Renal cortical epithelial cell (primary cell): ENCODE measurements at regions not wholly inside any gene's neighbourhood (a gene's known extent, or its start where the extent isn't known, plus 50 kb on each side); places are given as distances from the start of the nearest gene placed in this dataset.
"Not testable (repeated sequence)": the region's sequence is repeated elsewhere in the genome, so short reads cannot be mapped to it uniquely, and the experiment has no call there.

Experiments
- DNase-seq: peaks from one replicate; pipeline ENCODE4 v3.0.0-alpha.2; 2011; ENCODE audit warnings: low read depth

DNA sequence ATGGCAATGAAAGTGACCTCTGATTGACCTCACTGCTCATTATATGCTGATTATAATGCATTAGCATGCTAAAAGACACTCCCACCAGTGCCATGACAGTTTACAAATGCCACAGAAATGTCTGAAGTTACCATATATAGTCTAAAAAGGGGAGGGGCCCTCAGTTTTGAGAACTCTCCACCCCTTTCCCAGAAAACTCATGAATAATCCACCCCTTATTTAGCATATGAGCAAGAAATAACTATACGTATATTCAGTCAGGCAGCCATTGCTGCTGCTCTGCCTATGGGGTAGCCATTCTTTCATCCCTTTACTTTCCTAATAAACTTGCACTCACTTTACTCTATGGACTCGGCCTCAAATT is 163.1 kb downstream of the ESM1 start:
- DNase-seq: no peak

DNA sequence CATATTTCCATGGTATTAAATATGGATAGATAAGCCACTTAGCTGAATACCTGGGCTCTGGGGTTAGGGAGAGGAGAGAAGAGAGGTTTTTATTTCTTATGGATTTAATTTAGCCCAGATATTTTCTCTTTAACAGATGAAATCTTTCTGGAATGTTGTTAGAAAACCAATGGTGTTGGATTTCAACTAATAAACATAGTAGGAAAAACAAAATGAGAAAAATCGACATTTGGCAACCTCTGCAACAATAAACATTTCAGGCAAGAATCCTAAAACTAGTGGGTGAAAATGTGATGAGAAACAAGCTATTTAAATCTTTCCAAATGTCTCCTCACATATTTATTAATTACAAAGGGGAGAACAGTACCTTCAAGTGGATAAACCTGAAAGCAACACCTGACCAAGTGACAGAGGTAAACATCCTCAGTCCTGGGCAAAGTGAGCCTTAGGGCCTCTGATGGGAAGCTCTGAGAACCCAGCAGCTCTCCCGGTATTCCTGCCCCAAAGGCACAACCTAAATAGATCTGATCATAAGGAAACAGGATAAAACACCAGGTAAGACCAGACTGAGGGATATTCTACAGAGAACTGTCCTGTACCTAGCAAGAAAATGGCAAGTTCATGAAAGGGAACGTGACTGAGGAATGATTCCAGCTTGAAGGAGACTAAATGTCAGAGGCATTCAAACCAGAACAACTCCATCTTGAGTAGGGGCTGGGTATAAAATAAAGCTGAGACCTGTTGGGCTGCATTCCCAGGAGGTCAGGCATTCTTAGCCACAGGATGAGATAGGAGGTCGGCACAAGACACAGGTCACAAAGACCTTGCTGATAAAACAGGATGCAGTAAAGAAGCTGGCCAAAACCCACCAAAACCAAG is 163.7 kb downstream of the ESM1 start:
- no peak for DNase-seq

DNA sequence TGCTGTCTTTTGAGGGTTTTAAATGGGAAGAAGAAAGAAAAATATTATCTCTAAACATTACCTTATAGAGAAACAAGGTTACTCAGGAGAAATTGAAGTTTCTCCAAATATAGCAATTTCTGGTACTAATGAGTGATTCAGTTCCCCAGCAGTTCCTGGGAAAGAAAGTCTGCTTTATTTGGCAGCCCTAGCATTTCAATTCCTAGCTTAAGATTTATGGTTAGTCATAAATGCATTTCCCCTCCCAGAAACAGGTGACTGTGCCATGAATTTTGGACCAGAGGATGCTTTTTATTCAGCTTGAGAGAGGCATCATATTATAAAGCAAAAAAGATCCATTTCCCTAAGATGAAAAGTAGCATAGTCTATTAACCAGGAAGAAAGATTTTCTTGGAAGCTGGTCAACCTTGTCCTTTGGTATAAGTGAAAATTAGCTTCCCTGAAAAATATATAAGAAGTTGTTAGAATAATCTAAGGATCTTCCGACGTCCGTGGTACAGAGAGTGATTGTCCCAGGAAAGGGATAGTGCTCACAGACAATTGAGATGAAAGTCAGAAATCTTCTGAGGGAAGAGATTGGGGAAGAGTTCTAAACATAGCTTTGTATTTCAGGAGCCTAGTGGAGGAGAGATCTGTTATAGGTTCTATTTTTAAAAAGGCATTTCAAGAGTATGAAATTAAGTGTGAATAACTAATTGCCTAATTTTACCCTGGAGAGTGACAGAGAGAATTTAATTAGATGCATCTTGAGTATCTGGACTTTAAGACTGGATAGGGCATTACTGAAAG is 164.9 kb downstream of the ESM1 start:
- DNase-seq: no peak

DNA sequence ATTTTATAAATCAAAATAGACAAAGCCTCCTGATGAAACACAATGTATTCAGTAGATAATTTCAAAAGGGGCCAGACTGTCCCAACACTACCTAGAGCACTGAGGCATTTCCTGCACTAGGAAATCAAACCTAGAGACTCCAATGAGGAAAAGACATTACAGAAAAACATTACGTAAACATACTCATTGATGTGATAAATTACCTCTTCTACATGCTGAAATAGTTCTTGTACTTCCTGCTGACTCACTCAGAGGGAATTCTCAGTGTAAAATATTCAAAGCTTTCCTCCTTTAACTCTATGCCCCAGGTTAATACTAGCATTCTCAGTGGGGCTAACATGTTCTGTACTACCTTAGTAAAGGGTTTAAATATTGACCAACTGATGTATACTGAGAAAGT is 178.0 kb downstream of the ESM1 start:
- DNase-seq: peak; percentile 99

DNA sequence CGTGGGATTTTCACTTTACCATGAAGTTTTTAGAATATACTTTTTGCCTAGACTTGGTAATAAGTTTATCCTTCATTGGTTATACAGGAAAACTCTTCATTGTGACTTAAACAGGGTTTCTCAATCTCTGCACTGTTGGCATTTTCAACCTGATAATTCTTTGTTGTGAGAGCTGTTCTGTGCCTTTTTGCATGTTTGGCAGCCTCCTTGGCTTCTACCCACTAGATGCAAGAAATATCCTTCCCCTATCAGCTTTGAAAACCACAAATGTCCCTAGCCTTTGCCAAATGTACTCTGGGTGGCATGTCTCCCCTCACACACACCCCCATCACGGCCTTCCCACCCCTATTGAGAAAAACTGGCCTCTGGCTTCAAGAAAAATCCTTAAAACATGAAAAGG is 180.9 kb downstream of the ESM1 start:
- DNase-seq: no peak

DNA sequence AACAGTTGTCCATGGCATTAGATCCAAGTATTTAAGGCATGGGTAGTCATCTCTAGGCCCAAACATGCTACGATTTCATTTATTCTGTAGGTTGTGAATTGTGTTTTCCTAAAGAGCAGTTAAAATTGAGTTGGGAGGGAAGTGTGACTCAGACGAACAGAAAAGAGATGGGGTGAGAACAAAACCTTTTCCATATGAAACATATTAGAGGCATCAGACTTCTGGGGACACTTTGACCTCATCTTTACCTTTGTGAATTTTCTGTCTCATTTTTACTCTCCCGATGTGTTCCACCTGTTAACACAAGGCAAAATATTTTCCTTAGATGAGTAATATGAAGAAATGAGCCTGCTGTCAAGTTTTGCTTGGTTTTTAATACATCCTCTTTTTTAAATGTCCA is 181.3 kb downstream of the ESM1 start:
- no peak for DNase-seq

DNA sequence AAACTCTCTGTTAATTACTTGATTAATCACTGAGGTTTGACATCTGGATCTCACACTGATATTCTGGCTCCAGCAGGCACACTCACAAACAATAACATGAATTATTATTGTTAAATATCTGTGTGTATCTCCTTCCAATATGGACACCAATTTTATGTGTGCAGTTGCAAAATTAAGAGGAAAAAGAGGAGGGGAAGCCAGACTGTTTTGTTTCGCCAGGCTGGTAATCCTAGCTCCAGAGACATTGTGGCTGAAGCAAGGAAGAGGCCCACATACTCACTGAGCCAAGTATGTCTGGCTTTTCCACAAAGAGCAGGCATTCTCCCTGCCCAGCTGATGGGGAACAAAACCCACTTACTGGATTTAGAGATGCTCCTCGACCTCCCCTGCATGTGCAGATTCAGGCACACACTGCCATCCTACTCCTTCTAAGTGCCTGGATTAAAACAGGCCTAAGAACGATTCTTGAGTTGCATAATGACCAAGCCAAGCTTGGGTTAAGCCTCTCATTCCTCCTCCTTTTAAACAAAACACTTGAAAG is 181.9 kb downstream of the ESM1 start:
- no peak for DNase-seq

DNA sequence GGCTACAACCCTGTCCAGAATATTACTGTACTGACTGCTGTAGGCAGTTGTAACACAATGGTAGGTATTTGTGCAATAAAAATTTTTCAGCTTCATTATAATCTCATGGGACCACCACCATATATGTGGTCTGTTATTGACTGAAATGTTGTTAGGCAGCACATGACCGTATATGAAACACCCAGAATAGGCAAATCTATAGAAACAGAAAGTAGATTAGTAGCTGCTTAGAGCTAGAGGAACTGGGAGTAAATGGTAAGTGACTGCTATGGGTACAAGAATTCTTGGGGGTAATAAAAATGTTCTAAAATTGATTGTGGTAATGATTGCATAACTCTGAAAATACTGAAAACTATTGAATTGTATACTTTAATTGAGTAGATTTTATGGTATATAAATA is 185.7 kb downstream of the ESM1 start:
- DNase-seq: no peak

DNA sequence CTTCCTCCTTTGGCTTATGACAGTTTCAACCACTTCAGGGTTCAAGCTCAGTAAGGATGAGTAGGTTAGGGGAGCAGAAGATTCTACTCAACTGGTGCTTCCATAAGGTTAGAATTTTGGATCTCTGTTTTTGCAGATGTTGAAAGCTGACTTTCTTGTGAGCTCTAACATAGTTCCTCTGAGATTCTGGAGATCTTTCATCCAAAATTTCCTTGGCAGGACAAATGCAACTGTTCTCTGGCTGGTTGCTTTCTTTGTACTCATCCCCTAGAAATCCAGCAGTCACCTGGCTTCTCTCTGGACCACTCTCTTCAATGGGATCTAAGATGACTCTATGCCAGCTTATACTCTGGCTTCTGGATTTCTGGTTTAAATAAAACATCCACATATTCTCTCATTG is 189.6 kb downstream of the ESM1 start:
- DNase-seq: no peak

DNA sequence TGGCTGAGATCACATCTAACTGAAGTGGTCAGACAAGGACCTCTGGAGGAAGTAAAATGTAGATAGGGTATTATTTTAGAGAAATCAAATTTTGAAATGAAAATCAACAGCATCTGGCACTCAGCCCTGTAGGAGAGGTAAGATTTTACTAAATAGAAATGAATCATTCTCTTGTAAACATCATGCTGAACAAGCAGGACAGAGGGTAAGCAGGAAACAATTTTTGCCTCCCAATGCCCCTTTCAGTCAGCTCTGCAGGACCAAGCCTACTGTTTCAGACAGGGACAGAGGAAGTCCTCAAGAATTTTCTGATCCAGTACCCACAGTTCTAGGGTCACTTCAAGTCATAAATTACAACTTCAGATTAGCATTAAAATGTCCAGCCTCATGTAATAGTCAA is 190.1 kb downstream of the ESM1 start:
- no peak for DNase-seq

DNA sequence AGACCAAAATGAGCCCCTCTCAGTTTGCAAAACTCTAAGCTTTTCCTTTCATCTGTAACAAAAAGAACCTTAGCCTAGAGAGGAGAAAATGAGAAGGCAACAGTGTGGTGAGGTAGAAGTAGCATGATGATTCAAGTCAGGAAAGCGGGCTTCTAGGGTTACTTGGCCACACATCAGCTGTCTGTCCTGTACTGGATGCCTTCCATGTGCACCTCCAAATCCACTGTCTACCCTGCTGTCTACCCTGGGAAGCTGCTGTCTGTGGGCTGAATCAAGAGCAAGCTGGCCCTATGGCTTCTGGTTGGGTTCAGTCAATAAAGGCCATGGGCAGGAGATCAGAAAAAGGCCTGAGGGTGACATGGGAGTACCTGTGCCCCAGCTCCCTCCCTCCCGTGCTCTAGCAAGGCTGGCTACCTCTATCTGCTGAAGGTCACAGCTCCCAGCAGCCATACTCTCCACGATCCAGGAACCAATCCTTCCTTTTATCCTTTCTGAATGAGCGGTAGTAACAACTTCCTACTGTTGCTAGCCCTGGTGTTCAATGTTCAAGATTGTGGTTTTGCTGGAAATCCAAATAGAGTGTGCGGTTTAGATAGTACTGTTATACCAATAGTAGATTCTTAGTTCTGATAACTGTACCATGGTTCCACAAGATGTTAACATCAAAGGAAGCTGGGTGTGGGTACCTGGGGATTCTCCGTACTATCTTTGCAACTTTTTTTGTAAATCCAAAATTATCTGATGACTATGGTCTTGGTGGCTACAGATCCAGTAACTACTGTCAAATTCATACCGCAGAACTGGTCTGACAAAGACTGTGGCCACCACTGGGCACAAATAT is 191.0 kb downstream of the ESM1 start:
- no peak for DNase-seq

DNA sequence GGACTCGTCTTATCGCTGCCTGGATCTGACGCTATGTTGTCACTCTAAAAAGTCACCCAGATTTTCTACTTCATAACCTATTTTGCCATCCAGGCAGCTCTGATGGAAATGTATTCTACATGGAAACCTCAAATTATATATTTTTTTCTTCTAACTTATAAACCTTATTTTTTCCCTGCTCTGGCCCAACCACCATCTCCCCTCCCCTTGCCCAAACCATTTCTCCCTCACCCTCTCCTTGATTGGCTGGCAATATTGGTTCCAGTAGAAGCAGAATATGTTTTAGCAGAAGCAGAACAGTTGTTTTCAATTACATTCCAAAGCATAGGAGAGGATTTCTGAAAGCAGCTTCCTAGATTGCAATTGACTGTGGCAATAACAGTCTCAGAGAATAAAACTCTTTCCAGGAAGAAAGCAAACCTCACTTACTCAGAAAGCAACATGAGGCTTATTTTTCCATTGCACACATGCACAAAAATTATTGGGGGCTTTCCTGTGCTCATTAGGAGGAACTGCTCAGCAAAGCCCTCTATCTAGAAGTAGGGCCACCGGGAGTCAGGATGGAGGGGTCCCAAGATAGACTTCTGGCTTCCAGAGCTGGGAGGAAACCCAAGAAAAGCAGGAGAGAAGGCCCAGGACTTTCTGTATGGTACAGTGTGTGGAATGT is 191.8 kb downstream of the ESM1 start:
- DNase-seq: no peak

DNA sequence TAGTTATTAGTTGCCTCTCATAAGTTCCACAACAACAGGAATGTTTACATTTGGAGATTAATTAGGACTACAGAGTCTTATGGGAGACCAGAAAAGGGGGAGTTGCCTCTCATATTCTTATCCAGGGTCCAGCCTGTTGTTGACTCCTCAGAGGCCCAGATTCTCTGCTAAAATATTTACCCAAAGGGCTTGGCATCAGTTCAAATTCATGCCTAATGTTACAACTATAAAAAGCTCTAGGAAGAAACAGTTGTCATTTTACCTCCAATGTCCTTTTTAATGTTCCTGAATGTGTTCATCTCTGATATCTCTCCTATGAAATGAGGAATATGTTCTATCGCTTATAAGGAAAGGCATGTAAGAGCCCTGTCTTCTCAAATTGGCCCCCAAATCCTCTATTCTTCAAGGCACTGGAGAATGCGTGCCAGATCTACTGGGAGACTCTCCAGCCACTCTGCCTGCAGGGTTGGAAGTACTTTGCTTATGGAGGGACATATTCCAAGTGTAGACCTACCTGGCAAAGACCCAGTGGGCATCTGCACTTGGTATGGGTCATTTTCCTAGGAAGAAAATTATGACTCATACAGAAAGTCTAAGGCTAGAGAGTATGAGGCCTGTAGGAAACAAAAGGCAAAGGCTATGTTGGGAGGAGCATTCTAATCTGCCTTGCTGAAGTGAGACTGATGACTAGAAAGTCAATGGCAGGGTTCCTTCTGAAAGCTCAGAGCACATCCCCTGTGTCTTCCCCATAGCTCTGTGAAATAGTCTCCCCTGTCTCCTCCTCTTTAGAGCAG is 192.6 kb downstream of the ESM1 start:
- peak; percentile 59 for DNase-seq

DNA sequence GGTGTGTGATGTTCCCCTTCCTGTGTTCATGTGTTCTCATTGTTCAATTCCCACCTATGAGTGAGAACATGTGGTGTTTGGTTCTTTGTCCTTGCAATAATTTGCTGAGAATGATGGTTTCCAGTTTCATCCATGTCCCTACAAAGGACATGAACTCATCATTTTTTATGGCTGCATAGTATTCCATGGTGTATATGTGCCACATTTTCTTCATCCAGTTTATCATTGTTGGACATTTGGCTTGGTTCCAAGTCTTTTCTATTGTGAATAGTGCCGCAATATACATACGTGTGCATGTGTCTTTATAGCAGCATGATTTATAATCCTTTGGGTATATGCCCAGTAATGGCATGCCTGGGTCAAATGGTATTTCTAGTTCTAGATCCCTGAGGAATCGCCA is 197.5 kb downstream of the ESM1 start:
- DNase-seq: not testable (repeated sequence)

DNA sequence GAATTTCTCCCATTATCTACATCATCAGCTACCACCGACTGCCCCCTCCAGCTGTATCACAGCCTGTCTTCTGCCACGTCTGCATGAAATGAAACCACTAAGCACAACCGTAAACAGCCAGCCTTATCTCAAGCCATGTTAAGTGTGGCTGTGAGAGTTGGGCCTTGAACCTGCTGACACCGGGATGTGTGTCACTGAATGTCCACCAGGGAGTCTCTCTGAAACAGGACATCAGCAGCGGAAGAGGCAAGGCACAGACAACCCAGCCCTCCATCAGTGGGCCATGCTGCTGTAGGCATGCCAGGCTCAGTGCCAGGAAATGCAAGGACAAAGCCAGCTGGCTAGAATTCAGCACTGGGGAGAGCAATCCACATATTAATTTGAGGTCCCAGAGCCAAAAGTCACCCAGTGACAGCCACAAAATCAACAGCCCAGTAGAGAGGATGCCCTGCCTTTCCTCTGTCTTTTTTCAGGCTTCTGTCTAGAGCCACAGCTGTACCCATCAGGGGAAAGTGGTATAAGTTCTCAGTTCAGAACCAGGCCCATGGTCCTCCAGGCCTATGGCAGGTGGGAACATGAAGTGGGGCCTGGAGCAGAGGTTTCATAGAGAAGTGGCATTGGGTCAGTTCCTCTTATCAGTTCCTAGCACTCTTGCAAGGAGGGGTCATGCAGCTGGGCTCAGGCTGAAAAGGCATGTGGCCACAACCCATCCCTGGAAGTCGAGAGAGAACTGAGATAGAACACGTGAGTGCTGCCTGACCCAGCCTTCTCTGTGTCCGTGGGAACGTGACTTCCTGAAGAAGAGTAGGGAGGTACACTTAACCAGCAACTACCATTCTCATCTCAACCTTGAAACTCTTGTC is 199.4 kb downstream of the ESM1 start:
- no peak for DNase-seq

DNA sequence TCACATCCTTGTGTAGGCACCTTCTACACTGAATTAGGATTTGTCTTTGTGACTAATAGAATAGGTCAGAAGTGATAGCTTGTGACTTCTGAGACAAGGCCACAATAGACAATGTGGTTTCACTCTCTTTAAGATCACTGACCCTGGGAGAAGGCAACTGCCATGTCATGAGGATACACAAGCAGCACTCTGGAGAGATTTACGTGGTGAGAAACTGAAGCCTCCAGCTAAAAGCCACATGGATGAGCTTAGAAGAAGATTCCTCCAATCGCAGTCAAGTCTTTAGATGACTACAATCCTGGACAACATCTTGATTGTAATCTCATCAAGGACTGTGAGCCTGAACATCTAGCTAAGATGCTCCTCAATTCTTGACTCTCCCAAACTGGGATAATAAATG is 206.6 kb downstream of the ESM1 start:
- no peak for DNase-seq

DNA sequence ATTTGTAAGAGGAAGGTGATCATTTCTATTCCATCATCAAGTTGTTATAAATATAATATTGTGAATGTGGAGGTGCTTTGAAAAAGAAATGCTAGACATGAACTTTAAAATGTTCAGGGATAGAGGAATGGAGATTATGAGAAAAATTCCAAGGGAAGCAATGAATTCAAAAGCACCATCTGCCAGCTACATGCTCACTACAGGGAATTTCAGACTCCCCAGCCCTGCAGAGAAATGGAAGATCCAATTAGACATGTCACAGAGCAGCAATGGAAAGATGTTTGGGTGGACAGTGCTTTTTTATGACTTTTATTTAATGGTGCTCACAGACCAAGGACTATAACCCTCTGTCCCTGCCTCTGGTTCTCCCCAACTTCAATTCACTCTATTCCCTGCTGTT is 209.7 kb downstream of the ESM1 start:
- DNase-seq: no peak

DNA sequence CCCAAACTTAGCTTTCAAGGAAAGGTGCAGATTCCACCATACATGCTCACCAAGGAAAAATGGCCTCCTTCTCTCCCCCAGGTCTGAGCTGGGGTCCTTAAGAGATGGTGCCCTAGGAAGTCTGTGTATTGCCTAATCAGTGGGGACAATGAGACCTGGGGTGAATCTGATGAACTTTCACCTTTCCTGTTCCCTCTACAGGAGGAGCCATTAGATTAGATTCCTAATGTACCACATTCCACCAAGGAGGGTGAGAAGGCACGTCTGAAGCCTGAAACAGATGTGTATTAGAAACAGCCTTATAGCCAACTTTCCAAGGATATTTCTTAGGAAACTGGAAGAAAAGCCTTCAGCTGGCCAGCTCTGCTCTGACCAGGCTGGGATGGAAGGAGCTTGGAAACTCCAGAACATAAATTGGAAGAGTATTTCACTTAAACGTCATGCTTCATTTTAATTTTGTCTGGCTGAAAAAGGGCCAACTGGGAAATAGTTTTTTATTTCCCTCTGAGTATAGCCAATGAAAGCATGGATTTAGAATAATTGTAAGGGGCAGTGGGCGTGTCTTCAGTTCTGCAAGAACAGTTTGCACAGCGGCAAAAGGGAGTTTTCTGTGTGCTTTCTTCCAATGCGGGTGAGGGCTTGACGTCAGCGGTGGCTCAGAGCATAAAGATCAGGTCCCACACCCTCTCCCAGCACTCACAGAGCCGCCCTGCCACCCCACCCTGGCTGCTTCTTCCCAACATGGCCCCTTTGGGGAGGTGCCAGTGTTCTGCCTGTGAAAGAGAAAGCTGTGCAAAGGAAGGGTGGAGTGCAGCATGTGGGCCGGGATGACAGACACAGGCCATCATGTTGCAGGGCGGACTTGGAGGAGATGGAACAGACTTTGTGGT is 210.9 kb downstream of the ESM1 start:
- DNase-seq: no peak

DNA sequence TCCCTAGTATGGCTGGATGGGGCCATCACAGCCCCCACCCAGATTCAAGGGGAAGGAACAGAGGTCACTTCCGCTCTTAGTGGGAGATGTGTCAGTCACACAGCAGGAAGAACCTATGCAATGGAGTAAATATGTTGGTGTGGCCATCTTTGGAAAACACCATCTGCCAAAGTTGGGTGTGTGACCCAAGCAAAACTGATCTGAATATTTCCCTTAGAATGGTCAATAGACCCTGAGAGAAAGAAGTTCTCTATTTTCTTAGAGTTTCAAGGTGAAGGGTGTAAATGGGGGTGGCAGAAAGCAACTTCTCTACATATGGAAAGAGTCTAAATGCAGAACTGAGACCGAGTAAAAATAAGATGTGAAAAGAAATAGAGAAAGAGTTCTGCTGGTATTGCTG is 212.7 kb downstream of the ESM1 start:
- DNase-seq: no peak
